GM18867 (cell line): ENCODE measurements at regions not wholly inside any gene's neighbourhood (a gene's known extent, or its start where the extent isn't known, plus 50 kb on each side); places are given as distances from the start of the nearest gene placed in this dataset.

ENCODE experiments used
- ATAC-seq: cut with Tn5 transposase; IDR thresholded peaks from one replicate; pipeline ENCODE4 v1.9.1; 2021; ENCODE audit warnings: mild to moderate bottlenecking, moderate library complexity; ENCODE audit not compliant: unreplicated experiment

- no peak for ATAC-seq
These were observed 172.5 kb downstream of the QDPR start for GRCh38 chr4:17339376-17339775.

DNA sequence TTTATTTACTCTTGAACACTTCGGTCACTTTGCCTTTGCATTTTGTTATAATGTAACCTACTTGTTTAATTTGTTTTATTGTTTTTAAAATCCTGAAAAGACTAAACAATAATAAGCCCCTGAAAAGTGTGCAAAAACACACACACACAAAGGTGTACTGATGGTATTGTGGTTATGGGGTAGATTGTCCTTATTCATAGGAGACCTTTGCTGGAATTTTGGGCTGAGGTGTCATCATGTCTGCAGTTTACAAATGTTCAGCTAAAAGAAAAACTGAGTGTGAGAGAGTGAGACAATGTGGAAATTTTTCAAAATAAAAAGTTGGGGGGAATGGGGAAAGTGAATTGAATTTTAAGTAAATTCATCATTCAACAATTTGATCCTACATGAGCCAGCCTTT lies 174.9 kb downstream of the QDPR start:
- peak; percentile 4 for ATAC-seq

DNA sequence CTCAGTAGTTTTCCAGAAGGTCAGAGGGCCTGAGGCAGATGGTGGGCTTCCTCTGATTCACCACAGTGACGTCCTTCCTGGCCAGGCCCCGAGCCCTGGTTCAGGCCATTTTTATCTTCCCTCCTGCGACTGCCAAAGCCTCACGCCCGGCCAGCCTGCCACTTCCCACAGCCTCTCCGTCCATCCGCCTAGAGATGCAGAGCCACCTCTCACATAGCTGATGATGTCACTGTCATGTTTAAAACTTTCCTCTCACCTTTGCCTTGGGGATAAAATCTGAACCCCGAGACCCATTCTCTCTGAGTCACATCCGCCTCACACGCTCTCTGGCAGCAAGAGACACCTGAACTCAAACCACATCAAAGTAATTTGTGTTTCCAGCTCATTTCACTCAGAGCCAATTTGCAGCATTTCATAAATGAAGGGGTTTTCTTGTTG lies 175.3 kb downstream of the QDPR start:
- peak; percentile 98 for ATAC-seq

DNA sequence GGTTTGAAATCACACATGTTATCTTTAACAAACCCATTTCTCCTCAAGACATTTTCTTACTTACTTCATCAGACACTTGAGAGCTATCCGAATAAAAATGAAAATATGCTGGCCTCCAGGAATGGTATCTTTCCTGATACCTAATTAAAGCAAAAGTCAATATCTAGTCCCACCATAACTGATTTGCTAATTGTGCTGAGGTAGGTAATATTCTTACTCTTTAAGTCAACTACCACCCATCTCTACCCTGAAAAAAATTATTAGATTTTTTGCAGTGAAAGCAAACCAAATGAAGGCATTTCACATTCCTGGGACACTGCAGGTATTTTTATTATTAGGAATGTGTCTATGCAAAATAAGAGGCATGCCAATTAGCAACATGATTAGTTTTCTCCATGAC lies 175.8 kb downstream of the QDPR start:
- no peak for ATAC-seq

GRCh38 chr4:17335371-17335770 lies 176.5 kb downstream of the QDPR start:
- no peak for ATAC-seq

DNA sequence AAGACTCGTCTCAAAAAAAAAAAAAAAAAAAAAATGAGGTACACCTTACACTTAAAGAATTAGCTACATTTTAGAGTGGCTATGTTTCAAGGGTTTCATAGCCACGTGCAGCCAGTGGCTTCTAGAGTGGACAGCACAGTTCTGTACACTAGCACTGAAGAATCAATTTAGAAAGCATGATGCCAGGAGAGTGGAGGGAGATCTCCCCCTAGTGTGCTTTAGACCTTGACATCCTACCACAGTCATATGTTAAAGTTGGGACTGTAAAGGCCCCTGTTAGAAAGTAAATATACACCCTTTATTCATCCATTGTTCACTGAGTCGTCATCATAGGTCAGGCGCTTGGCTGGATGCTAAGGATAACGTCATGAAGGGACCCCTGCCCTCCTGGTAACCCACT lies 179.4 kb downstream of the QDPR start:
- no peak for ATAC-seq

GRCh38 chr4:17329046-17329445 lies 182.8 kb downstream of the QDPR start:
- ATAC-seq: no peak

- no peak for ATAC-seq
These were observed 183.6 kb downstream of the QDPR start for GRCh38 chr4:17328141-17328815.

GRCh38 chr4:17327591-17327990 lies 184.3 kb downstream of the QDPR start:
- ATAC-seq: no peak

- no peak for ATAC-seq
These were observed 185.1 kb downstream of the QDPR start for GRCh38 chr4:17326756-17327155.

DNA sequence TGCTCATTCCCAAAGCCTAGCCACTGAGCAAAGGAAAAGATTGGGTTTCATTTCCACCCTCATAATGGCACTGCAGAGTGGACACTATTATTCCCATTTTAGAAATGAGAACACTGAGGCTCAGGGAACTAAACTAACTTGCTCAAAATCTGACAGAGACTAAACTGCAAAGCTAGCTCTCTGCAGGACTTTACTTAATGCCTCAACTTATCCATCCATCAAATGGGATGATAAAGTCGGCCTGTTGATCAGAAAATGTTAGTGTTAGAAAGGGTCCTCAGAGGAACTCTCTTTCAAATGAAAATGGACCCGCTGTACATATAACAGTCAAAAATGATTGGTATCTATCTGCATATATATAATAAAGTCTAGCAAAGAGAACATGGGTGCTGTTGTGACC lies 186.8 kb downstream of the QDPR start:
- ATAC-seq: peak; percentile 2

- ATAC-seq: peak; percentile 66
These were observed 187.5 kb downstream of the QDPR start for GRCh38 chr4:17324386-17324830.

DNA sequence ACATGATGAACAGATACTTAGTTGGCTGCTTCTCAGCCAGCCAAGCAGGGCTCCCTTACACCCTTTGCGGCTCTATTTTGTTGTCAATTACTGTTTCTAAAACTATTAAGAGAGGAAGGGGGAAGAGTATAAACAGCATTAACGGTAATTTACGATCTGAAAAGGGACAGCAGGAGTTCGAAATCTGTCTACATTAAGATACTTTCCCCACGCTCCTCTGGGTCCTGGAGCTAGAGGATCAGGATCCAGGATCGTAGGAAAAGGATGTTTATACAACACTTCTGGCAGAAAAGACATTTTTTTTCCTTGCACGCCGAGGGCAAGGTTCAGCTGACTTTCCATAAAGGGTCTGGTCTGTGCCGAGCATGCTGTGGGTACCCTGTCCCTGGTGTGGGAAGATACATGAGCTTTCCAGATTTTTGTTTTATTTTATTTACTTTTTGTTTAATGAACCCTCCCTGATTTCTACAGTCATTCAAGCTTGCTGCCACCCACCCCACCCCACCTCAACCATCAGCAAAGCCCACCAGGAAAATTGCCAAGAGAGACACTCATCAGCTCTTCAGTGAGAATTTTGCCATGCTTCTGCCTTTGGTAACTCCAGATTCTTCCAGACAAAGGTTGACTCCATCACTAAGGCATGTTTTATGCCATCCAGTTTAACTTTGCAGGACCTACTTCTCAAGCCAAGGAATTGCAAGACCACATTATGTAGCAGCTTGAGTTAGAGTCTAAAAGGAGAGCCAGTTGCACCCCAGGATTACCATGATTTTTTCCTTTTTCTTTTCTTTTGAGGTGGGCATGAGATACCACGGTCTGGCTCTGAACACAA lies 188.1 kb downstream of the QDPR start:
- no peak for ATAC-seq

GRCh38 chr4:17322514-17322913 lies 189.4 kb downstream of the QDPR start:
- ATAC-seq: no peak

DNA sequence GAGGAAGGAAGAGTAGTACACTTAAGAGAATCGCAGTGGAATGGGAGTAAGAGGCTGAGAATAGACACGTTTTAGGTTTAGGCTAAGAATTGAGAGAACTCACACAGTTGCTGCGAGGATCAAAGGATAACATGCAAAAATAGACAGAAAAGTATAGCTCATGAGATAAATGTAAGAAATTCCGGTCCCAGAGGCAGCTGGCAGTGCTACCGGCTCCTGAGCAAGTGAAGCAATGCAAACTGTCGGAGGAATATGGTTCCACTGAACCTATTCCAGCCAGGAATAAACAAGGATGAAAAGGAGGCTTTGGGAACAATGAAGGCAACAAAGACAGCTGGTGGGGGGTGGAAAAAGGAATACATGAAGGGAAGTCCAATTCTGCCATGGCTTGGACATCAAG lies 191.8 kb downstream of the QDPR start:
- ATAC-seq: no peak

GRCh38 chr4:17317526-17317925 lies 194.4 kb downstream of the QDPR start:
- no peak for ATAC-seq

GRCh38 chr4:17316566-17316965 lies 195.3 kb downstream of the QDPR start:
- ATAC-seq: no peak

- ATAC-seq: no peak
These were observed 196.4 kb downstream of the QDPR start for GRCh38 chr4:17315459-17315858.

- no peak for ATAC-seq
These were observed 198.7 kb downstream of the QDPR start for GRCh38 chr4:17313194-17313593.

DNA sequence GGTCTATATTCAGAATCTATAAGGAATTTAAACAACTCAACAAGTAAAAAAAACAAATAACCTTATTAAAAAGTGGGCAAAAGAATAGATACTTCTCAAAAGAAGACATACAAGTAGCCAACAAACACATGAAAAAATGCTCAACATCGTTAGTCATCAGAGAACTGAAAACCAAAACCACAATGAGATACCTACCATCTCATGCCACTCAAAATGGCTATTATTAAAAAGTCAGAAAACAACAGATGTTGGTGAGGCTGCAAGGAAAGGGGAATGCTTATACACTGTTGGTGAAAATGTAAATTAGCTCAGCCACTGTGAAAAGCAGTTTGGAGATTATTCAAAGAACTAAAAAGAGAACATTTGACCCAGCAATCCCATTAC lies 201.6 kb downstream of the QDPR start:
- ATAC-seq: peak; percentile 64

DNA sequence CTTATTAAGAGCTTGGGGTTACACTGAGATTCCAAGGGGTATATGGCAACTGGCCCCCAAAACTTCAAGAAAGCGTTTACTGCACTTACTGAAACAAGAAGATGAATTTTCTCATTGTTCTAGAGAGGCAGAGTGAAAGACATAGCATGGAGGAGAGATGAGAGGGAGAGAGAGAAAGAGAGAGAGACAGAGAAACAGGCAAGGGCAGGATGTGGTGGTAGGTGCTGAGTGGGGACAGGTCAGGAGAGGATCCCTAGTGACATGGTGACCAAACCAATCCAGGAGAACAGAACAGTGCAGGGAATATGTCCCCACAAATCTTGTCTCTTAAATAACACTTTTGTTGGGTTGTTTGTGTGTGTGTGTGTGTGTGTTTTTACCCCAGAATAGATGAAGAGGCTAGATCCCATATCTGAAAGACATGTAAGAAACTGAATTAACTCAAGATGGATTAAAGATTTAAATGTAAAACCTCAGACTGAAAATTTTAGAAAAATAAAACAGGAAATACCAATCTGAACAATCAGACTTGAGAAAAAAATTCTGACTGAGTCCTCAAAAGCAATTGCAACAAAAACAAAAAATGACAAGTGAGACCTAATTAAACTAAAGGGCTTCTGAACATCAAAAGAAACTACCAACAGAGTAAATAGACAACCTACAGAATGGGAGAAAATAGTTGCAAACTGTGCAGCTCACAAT lies 202.2 kb downstream of the QDPR start:
- no peak for ATAC-seq

- ATAC-seq: no peak
These were observed 210.0 kb downstream of the QDPR start for GRCh38 chr4:17301869-17302268.
